SK-N-MC (cell line): ENCODE measurements at regions not wholly inside any gene's neighbourhood (a gene's known extent, or its start where the extent isn't known, plus 50 kb on each side); places are given as distances from the start of the nearest gene placed in this dataset.

ENCODE experiments used
- EZH2 ChIP-seq: fragments of 200-600 bp; sonication (generic); IDR thresholded peaks from one replicate; pipeline ENCODE4 v1.6.1; 2017; ENCODE audit warnings: antibody characterized with exemption
- POLR2AphosphoS5 ChIP-seq: IDR thresholded peaks from 2 replicates; pipeline ENCODE4 v1.6.1; 2012; ENCODE audit warnings: mild to moderate bottlenecking, low read depth, low read length, borderline replicate concordance

DNA sequence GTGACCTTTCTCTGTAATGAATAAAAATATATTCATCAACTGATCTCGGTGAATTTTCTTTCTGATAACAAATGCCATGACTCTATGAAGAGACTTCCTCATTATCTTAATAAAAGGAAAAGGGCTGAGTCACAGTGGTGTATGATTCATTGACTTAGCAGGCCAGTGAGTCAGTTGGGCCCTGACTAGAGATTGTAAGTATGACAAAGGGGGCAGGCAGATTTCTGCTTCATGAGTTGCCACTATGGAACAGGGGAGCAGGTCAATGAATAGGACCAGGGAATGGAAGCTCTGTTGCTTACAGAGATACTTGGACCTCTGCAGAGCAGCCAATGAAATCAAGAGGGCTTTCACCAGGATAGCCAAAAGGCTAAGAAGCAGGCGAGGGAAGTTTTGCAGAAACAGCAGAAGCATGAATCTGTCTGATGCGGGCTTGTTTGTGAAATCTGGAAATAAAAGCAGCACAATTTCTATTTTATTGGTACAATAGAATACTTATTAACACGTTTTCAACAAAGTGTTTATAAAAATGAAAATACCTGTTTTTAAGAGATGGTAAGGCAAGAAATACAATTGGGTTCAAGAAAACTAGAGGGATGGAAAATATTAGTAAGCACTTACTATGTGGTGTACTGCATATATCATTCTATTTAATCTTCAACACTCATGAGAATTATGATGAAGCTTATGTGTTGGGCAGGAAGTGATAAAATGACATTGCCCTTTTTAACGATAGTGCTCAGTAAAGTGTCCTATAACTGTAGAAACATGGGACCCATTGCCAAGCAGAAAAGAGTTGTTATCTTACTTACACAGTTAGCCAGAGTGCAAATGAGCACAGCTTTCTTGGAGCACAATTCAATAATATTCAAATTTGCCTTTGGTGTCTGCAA lies 169.8 kb upstream of the MYRIP start:
- no peak for TF ChIP-seq EZH2
- no peak for TF ChIP-seq POLR2AphosphoS5
